Neural cell (in vitro differentiated cells): ENCODE measurements at regions not wholly inside any gene's neighbourhood (a gene's known extent, or its start where the extent isn't known, plus 50 kb on each side); places are given as distances from the start of the nearest gene placed in this dataset.

ENCODE experiments used
- H2AFZ ChIP-seq: fragments of 200-600, 300-800 bp; sonication (generic), shearing (Covaris generic); 2 replicates; pipeline ENCODE4 v1.6.0; 2014; ENCODE audit warnings: low read depth, mild to moderate bottlenecking, antibody characterized with exemption, low read length, moderate library complexity
- H3F3A ChIP-seq: fragments of 200-600 bp; shearing (Covaris generic); 2 replicates; pipeline ENCODE4 v1.6.1; 2016; ENCODE audit warnings: mild to moderate bottlenecking, moderate library complexity, mixed read lengths, antibody characterized with exemption, low read length; ENCODE audit not compliant: insufficient read depth, poor library complexity, severe bottlenecking
- H3K27ac ChIP-seq: fragments of 200-600, 300-800 bp; sonication (generic), shearing (Covaris generic); 2 replicates; pipeline ENCODE4 v1.5.1; 2014; ENCODE audit warnings: mild to moderate bottlenecking, low read length, moderate library complexity
- H3K27me3 ChIP-seq: fragments of 300-800, 200-600 bp; sonication (generic), shearing (Covaris generic); 2 replicates; pipeline ENCODE4 v1.6.0; 2014; ENCODE audit warnings: mild to moderate bottlenecking, low read depth, low read length, moderate library complexity; ENCODE audit not compliant: insufficient read depth
- H3K36me3 ChIP-seq: fragments of 300-800, 200-600 bp; sonication (generic), shearing (Covaris generic); 2 replicates; pipeline ENCODE4 v1.5.1; 2014; ENCODE audit warnings: mild to moderate bottlenecking, antibody characterized with exemption, low read length, moderate library complexity; ENCODE audit not compliant: insufficient read depth
- H3K4me2 ChIP-seq: fragments of 300-800, 200-600 bp; sonication (generic), shearing (Covaris generic); 2 replicates; pipeline ENCODE4 v1.6.0; 2014; ENCODE audit warnings: mild to moderate bottlenecking, low read length
- H3K4me3 ChIP-seq: fragments of 300-800, 200-600 bp; sonication (generic), shearing (Covaris generic); 2 replicates; pipeline ENCODE4 v1.5.1; 2014; ENCODE audit warnings: mild to moderate bottlenecking, low read length, moderate library complexity
- H3K79me2 ChIP-seq: fragments of 200-600 bp; shearing (Covaris generic); replicated peaks from 2 replicates; pipeline ENCODE4 v1.6.0; 2014; ENCODE audit warnings: mild to moderate bottlenecking, low read length, moderate library complexity; ENCODE audit not compliant: insufficient read depth
- H3K9ac ChIP-seq: fragments of 300-800, 200-600 bp; sonication (generic), shearing (Covaris generic); 2 replicates; pipeline ENCODE4 v1.6.1; 2016; ENCODE audit warnings: mild to moderate bottlenecking, low read length, mixed read lengths
- H3K9me2 ChIP-seq: fragments of 200-600 bp; shearing (Covaris generic); 2 replicates; pipeline ENCODE4 v1.6.1; 2016; ENCODE audit warnings: mild to moderate bottlenecking, low read length, mixed read lengths; ENCODE audit not compliant: insufficient read depth
- H3K9me3 ChIP-seq: fragments of 200-600, 300-800 bp; sonication (generic), shearing (Covaris generic); 2 replicates; pipeline ENCODE4 v1.6.1; 2016; ENCODE audit warnings: mild to moderate bottlenecking, mixed run types, low read length, moderate library complexity, mixed read lengths
- H4K20me1 ChIP-seq: fragments of 200-600 bp; shearing (Covaris generic); 2 replicates; pipeline ENCODE4 v1.6.1; 2016; ENCODE audit warnings: mild to moderate bottlenecking, mixed run types; ENCODE audit not compliant: insufficient read depth
- EP300 ChIP-seq: fragments of 450-650 bp; conservative IDR thresholded peaks from 2 replicates; pipeline ENCODE4 v1.6.1; 2014; ENCODE audit warnings: antibody characterized with exemption, mild to moderate bottlenecking, moderate library complexity; ENCODE audit not compliant: poor library complexity, severe bottlenecking
- EZH2 ChIP-seq: fragments of 200-600, 300-800 bp; shearing (Covaris generic), sonication (generic); IDR thresholded peaks from 2 replicates; pipeline ENCODE4 v1.6.1; 2014; ENCODE audit warnings: antibody characterized with exemption, low read length, borderline replicate concordance, mild to moderate bottlenecking; ENCODE audit not compliant: insufficient read depth, poor library complexity, severe bottlenecking
- MXI1 ChIP-seq: fragments of 450-650 bp; conservative IDR thresholded peaks from 2 replicates; pipeline ENCODE4 v1.6.1; 2014; ENCODE audit warnings: antibody characterized with exemption, mild to moderate bottlenecking; ENCODE audit not compliant: poor library complexity, severe bottlenecking
- POLR2AphosphoS5 ChIP-seq: IDR thresholded peaks from 2 replicates; pipeline ENCODE4 v1.6.1; 2012
- RAD21 ChIP-seq: fragments of 450-650 bp; conservative IDR thresholded peaks from 2 replicates; pipeline ENCODE4 v1.6.1; 2014; ENCODE audit warnings: antibody characterized with exemption, mild to moderate bottlenecking, moderate library complexity
- SMC3 ChIP-seq: fragments of 450-650 bp; conservative IDR thresholded peaks from 2 replicates; pipeline ENCODE4 v1.6.1; 2014; ENCODE audit warnings: antibody characterized with exemption, mild to moderate bottlenecking, moderate library complexity; ENCODE audit not compliant: poor library complexity
- TAF1 ChIP-seq: IDR thresholded peaks from 2 replicates; pipeline ENCODE4 v1.6.1; 2012; ENCODE audit warnings: low read depth
- TF ChIP-seq, protein P1 (sequence below): fragments of 450-650 bp; IDR thresholded peaks from 2 replicates; pipeline ENCODE4 v1.5.1; 2014; ENCODE audit warnings: antibody characterized with exemption, mild to moderate bottlenecking, moderate library complexity; ENCODE audit not compliant: poor library complexity, severe bottlenecking
- TF ChIP-seq, protein P2 (sequence below): IDR thresholded peaks from 2 replicates; pipeline ENCODE4 v1.6.1; 2012; ENCODE audit warnings: borderline replicate concordance

DNA sequence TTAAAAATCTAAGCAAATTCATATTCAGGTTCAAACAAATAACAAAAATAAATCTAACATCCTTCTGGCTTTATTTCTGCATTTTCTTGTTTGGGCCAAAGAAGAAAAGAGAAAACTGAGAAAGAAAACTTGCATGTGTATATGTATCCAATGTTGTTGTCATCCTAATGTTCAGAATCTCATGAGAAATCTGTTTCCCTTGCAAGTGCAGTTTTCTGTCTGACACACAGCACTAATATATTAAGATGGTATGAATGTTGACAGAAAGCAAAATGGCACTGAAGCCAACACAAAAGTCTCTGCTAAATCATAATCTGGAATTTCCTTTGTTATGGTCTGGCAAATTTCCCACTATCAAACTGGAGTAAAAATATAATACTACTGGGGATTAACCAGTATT, 235.9 kb downstream of the HGF start:
- no peaks in the 10 kb centered on the region for H3K27me3 ChIP-seq
- no peaks in the 10 kb centered on the region for H3K9me2 ChIP-seq
- H3K36me3 ChIP-seq: no peaks in the 10 kb centered on the region
- no peak overlapping the region for H3K9ac ChIP-seq
- no peaks in the 10 kb centered on the region for H4K20me1 ChIP-seq
- TF ChIP-seq TAF1 (no peak), POLR2AphosphoS5 (no peak)
- TF ChIP-seq, protein P1, sequence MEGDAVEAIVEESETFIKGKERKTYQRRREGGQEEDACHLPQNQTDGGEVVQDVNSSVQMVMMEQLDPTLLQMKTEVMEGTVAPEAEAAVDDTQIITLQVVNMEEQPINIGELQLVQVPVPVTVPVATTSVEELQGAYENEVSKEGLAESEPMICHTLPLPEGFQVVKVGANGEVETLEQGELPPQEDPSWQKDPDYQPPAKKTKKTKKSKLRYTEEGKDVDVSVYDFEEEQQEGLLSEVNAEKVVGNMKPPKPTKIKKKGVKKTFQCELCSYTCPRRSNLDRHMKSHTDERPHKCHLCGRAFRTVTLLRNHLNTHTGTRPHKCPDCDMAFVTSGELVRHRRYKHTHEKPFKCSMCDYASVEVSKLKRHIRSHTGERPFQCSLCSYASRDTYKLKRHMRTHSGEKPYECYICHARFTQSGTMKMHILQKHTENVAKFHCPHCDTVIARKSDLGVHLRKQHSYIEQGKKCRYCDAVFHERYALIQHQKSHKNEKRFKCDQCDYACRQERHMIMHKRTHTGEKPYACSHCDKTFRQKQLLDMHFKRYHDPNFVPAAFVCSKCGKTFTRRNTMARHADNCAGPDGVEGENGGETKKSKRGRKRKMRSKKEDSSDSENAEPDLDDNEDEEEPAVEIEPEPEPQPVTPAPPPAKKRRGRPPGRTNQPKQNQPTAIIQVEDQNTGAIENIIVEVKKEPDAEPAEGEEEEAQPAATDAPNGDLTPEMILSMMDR: no peak
- no peak overlapping the region for H3K27ac ChIP-seq
- no peaks in the 10 kb centered on the region for H3K9me3 ChIP-seq
- H3K4me2 ChIP-seq: no peak overlapping the region
- H3F3A ChIP-seq: no peaks in the 10 kb centered on the region
- no peak overlapping the region for H2AFZ ChIP-seq
- no peaks in the 10 kb centered on the region for H3K79me2 ChIP-seq
- no peak overlapping the region for H3K4me3 ChIP-seq

DNA sequence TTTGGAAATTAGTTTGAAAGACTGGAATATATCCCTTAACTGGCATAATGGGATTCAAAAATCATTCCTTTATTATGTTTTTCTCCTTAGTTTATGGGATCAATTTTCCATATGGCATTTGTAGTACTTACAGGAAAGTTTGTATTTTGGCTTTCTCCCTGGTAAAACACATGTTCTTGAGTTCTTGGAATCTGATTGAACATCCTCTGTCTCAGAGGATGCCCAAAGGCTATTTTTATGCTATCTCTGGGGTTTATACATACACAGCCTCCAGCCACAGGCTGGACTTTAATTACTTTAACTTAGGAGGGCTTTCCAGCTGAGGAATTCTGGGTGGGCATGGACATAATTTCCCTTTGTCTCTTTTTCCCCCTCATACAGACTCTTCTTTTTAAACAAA, 236.4 kb downstream of the HGF start:
- Histone ChIP-seq H2AFZ (no peak overlapping the region), H3K9me3 (no peaks in the 10 kb centered on the region), H3K9me2 (no peaks in the 10 kb centered on the region), H4K20me1 (no peaks in the 10 kb centered on the region), H3F3A (no peaks in the 10 kb centered on the region), H3K36me3 (no peaks in the 10 kb centered on the region), H3K4me3 (no peak overlapping the region), H3K4me2 (no peak overlapping the region), H3K27ac (no peak overlapping the region), H3K9ac (no peak overlapping the region), H3K79me2 (no peaks in the 10 kb centered on the region), H3K27me3 (no peaks in the 10 kb centered on the region)
- TF ChIP-seq EP300 (no peak), POLR2AphosphoS5 (no peak), TAF1 (no peak), SMC3 (no peak), RAD21 (no peak), MXI1 (no peak), EZH2 (no peak)
- TF ChIP-seq, protein P1: no peak
- TF ChIP-seq, protein P2, sequence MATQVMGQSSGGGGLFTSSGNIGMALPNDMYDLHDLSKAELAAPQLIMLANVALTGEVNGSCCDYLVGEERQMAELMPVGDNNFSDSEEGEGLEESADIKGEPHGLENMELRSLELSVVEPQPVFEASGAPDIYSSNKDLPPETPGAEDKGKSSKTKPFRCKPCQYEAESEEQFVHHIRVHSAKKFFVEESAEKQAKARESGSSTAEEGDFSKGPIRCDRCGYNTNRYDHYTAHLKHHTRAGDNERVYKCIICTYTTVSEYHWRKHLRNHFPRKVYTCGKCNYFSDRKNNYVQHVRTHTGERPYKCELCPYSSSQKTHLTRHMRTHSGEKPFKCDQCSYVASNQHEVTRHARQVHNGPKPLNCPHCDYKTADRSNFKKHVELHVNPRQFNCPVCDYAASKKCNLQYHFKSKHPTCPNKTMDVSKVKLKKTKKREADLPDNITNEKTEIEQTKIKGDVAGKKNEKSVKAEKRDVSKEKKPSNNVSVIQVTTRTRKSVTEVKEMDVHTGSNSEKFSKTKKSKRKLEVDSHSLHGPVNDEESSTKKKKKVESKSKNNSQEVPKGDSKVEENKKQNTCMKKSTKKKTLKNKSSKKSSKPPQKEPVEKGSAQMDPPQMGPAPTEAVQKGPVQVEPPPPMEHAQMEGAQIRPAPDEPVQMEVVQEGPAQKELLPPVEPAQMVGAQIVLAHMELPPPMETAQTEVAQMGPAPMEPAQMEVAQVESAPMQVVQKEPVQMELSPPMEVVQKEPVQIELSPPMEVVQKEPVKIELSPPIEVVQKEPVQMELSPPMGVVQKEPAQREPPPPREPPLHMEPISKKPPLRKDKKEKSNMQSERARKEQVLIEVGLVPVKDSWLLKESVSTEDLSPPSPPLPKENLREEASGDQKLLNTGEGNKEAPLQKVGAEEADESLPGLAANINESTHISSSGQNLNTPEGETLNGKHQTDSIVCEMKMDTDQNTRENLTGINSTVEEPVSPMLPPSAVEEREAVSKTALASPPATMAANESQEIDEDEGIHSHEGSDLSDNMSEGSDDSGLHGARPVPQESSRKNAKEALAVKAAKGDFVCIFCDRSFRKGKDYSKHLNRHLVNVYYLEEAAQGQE: no peak
